HG02885 (cell line): ENCODE measurements at regions not wholly inside any gene's neighbourhood (a gene's known extent, or its start where the extent isn't known, plus 50 kb on each side); places are given as distances from the start of the nearest gene placed in this dataset.
"Not testable (repeated sequence)": the region's sequence is repeated elsewhere in the genome, so short reads cannot be mapped to it uniquely, and the experiment has no call there.

Experiments
- ATAC-seq: cut with Tn5 transposase; IDR thresholded peaks from one replicate; pipeline ENCODE4 v1.9.1; 2021; ENCODE audit warnings: mild to moderate bottlenecking; ENCODE audit not compliant: unreplicated experiment, poor library complexity

GRCh38 chr1:96865731-96866685, 144.4 kb downstream of the PTBP2 start:
- no peak for ATAC-seq

DNA sequence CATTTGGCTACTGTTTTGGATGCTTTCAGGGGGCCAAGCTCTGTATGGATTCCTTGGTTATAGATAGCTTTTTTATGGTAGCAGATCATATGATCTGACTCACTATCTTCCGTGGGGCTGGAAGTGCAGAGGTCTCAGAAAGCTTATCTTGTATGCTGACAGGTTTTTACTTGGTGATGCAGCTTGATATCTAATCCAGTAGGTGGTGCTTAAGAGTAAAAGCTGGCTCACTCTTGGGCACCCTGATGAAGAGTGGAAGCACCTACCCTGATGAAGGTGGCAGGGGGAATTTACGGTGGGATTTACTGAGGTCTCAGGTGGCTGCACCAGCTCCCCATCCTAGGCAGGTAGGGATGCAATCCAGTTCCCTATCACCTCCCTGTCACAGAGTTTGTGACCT, 151.2 kb downstream of the PTBP2 start:
- no peak for ATAC-seq

GRCh38 chr1:96878640-96879039, 157.1 kb downstream of the PTBP2 start:
- ATAC-seq, result no peak

- ATAC-seq, result no peak
Measured at GRCh38 chr1:96880626-96881025, 159.0 kb downstream of the PTBP2 start.

DNA sequence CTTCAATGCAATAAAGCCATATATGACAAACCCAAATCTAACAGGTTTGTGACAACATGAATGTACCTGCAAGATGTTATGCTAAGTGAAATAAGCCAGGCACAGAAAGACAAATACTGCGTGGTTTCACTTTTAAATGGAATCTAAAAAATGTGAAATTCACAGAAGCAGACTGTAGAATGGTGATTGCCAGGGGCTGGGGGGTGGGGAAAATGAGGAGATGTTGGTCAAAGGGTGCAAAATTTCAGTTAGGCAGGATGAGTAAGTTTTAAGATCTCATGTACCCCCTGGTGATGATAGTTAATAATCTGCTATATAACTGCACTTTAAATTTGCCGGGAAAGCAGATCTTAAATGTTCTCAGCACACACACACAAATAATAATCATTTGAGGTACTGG, 160.5 kb downstream of the PTBP2 start:
- ATAC-seq, result no peak

GRCh38 chr1:96886474-96886873, 164.9 kb downstream of the PTBP2 start:
- no peak for ATAC-seq

- no peak for ATAC-seq
Measured at GRCh38 chr1:96887501-96887900, 165.9 kb downstream of the PTBP2 start.

DNA sequence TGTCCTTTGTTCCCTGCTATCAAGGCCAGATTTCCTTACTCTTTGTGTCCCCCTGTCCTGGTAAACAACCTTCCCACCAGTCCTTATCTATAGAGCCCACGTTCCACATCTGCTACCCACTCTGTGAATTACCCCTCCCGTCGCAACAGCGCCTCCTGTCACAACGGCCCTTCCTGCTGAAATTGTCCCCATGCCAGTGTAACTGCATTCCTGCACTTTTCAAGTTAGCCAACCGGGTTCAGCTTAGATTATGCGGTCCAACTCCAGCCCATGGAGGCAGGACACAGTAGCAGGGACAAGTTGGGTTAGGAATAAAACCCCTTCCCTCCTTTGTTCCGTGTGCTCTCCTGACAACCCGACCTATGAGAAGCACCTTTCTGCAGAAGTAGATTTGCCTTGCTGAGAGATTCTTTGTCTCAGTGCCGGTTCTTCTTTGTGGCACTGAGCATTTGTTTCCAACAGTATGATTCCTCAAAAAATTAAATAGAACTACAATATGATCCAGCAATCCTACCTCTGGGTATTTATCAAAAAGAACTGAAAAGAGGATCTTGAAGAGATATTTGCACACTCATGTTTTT, 180.3 kb downstream of the PTBP2 start:
- no peak for ATAC-seq

DNA sequence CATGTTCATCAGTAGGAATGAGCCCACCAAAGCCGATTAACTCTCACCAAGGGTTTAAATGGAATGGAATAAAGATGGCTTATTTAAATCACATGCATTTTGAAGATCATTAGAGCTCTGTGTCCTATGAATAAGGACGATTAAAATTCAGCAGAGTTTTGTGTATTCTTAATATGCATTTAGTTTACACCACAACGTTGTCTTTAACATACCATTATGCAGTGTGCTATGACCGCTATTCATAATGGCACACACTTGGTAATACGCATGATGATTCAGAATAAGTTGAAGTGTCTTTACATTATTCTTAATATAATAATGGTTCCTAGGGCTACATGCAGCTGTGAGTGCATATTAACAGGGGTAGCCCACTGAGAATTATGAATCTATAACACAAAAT, 190.7 kb downstream of the PTBP2 start:
- ATAC-seq, result no peak

DNA sequence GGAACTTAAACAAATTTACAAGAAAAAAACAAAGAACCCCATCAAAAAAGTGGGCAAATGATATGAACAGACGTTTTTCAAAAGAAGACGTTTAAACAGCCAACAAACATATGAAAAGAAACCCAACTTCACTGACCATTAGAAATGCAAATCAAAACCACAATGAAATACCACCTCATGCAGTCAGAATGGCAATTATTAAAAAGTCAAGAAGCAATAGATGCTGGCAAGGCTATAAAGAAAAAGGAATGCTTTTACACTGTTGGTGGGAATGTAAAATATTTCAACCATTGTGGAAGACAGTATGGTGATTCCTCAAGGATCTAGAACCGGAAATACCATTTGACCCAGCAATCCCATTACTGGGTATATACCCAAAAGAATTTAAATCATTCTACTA, 194.1 kb downstream of the PTBP2 start:
- ATAC-seq, result not testable (repeated sequence)

DNA sequence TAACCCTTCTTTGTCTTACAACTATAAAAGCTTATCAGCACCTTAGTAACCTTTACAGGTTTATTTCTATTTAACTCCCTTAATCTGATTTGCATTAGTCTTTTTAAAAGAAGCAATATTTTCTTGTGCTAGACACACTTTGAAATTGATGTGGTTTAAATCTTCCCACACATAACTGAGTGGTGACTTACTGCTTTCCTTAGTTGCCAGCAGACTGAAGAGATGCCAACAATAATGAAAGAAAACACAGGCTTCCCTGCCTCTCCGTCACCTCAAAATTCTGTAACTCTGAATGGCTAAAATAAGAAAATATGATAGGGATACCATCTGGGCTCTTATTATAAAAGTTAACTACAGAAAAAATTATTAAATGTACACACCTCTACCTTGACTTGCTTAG, 196.8 kb downstream of the PTBP2 start:
- no peak for ATAC-seq

DNA sequence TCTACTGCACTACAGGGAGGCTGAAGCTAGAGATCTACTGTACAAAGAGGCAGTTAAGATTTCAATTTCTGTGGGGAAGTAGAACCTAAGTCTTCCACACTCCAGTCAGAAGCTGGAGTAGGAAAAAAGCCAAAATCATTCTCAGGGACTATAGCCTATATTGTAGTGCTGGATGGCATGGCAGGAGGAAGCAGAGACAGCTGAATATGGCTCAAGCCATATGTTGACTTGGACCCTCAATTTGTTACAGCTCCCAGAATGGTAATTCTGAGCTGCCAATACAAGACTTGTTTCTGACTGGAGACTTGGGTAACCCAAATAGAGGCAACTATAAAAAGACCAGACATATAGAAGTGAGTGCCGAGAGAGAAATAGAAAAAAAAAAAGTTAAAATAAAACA, 200.6 kb downstream of the PTBP2 start:
- ATAC-seq, result no peak

- ATAC-seq, result no peak
Measured at GRCh38 chr1:96923753-96924152, 202.2 kb downstream of the PTBP2 start.

- ATAC-seq, result no peak
Measured at GRCh38 chr1:96926176-96926575, 204.6 kb downstream of the PTBP2 start.

DNA sequence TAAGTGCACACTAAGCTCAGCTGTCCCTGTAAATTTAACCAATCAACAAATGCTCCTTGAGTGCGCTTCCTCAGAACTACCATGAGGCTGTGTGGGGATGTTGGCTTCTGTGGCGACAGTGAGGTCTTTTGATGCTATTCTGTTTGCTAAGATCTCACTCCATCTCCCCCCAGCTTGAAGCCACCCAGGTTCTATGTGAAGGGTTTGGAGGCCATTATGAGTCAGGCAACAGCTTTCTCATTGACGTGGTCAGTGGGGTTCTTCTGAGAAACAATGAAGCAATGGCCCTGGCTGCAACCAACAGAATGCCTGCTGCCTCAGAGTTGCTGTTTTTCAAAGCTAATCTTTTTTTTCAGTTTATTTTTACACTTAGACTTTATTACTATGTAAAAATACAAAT, 205.5 kb downstream of the PTBP2 start:
- ATAC-seq, result no peak

DNA sequence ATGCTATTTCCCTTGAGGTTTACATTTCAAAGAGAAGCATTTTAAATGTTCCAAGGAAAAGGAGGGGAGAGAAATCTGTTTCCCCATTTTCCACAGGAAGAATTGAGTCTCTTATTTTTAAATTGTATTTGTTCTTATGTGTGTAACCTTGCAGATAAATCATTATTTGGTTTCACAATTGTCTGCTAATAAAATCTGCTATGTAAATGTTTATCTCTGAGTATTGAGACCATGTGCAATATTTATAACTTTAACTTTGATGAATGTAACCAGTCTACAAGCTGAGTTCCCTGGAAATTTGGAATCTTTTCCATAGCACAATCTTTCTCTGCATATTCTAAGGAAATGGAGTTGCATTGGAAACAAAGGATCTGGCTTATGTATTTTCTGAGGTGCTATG, 209.6 kb downstream of the PTBP2 start:
- no peak for ATAC-seq

GRCh38 chr1:96934282-96934681, 212.7 kb downstream of the PTBP2 start:
- no peak for ATAC-seq

GRCh38 chr1:96944432-96945092, 223.0 kb downstream of the PTBP2 start:
- no peak for ATAC-seq

GRCh38 chr1:96945509-96946084, 224.0 kb downstream of the PTBP2 start:
- ATAC-seq, result no peak

- ATAC-seq, result no peak
Measured at GRCh38 chr1:96955307-96956012, 233.9 kb downstream of the PTBP2 start.
